OCI-LY7 (cell line): ENCODE measurements at regions not wholly inside any gene's neighbourhood (a gene's known extent, or its start where the extent isn't known, plus 50 kb on each side); places are given as distances from the start of the nearest gene placed in this dataset.

Source experiments
- BruUV-seq: library from RNA; stranded (reverse); fragments of 400-500 nt; replicated peaks from 2 replicates; lab custom pipeline; 2021; lab: Mats Ljungman, UMichigan
- CTCF ChIA-PET: fragments of 300-600 bp; sonication (Branson Sonifier 250); formaldehyde crosslinking; loops from one replicate; lab custom pipeline; 2022; ENCODE audit warnings: antibody characterized with exemption; ENCODE audit not compliant: unreplicated experiment; lab: Charles Lee
- POLR2A ChIA-PET: fragments of 300-600 bp; sonication (Branson Sonifier 250); formaldehyde crosslinking; loops from one replicate; lab custom pipeline; 2022; ENCODE audit warnings: antibody characterized with exemption; lab: Charles Lee
- DNase-seq: peaks from one replicate; pipeline ENCODE4 v3.0.0-alpha.2; 2015; ENCODE audit warnings: low spot score
- H2AFZ ChIP-seq: fragments of 200-600 bp; sonication (generic), shearing (Covaris generic); 2 replicates; pipeline ENCODE4 v1.6.1; 2014; ENCODE audit warnings: mild to moderate bottlenecking, antibody characterized with exemption, low read length, moderate library complexity
- H3K27ac ChIP-seq: fragments of 200-600 bp; sonication (generic); 2 replicates; pipeline ENCODE4 v1.5.1; 2014; ENCODE audit warnings: mixed run types, low read depth, mild to moderate bottlenecking, moderate library complexity, low read length, inconsistent platforms; ENCODE audit not compliant: poor library complexity, severe bottlenecking
- H3K36me3 ChIP-seq: fragments of 200-600 bp; sonication (generic); 2 replicates; pipeline ENCODE4 v1.6.1; 2014; ENCODE audit warnings: mild to moderate bottlenecking, antibody characterized with exemption, low read length, moderate library complexity, mixed read lengths; ENCODE audit not compliant: insufficient read depth
- H3K4me1 ChIP-seq: fragments of 200-600 bp; sonication (generic); 2 replicates; pipeline ENCODE4 v1.5.1; 2014; ENCODE audit warnings: mild to moderate bottlenecking, low read length; ENCODE audit not compliant: insufficient read depth, poor library complexity, severe bottlenecking
- H3K4me2 ChIP-seq: fragments of 200-600 bp; sonication (generic); 2 replicates; pipeline ENCODE4 v1.6.1; 2014; ENCODE audit warnings: mild to moderate bottlenecking, low read length
- H3K4me3 ChIP-seq: fragments of 200-600 bp; sonication (generic); 2 replicates; pipeline ENCODE4 v1.5.1; 2014; ENCODE audit warnings: mild to moderate bottlenecking, low read depth, low read length; ENCODE audit not compliant: poor library complexity, severe bottlenecking
- H3K79me2 ChIP-seq: fragments of 200-600 bp; sonication (generic); 2 replicates; pipeline ENCODE4 v1.6.1; 2016; ENCODE audit warnings: low read depth, mild to moderate bottlenecking, low read length, moderate library complexity, mixed read lengths; ENCODE audit not compliant: insufficient read depth
- H3K9me2 ChIP-seq: fragments of 200-600 bp; sonication (generic); 2 replicates; pipeline ENCODE4 v1.6.1; 2016; ENCODE audit warnings: mild to moderate bottlenecking, low read length, mixed read lengths; ENCODE audit not compliant: insufficient read depth
- H3K9me3 ChIP-seq: fragments of 200-600 bp; sonication (generic); 2 replicates; pipeline ENCODE4 v1.6.1; 2014; ENCODE audit warnings: mild to moderate bottlenecking, mixed run types, low read length, mixed read lengths
- H4K20me1 ChIP-seq: fragments of 200-600 bp; sonication (generic); 2 replicates; pipeline ENCODE4 v1.6.1; 2014; ENCODE audit warnings: mild to moderate bottlenecking, antibody characterized with exemption, low read length, moderate library complexity, mixed read lengths; ENCODE audit not compliant: insufficient read depth
- EZH2phosphoT487 ChIP-seq: fragments of 200-600 bp; sonication (generic); IDR thresholded peaks from 2 replicates; pipeline ENCODE4 v1.6.1; 2018; ENCODE audit warnings: low read depth, borderline replicate concordance, mild to moderate bottlenecking, mixed run types, antibody characterized with exemption, low read length, moderate library complexity, mixed read lengths
- intact Hi-C: fragments of 100-400 bp; cut with micrococcal nuclease; formaldehyde crosslinking; loops from one replicate; pipeline ENCODE4 v1.10.0; 2022; ENCODE audit not compliant: unreplicated experiment
- TF ChIP-seq, protein P1 (sequence below): fragments of 200-600 bp; sonication (generic); conservative IDR thresholded peaks from 2 replicates; pipeline ENCODE4 v1.5.1; 2014; ENCODE audit warnings: mild to moderate bottlenecking, antibody characterized with exemption, low read length, moderate library complexity, mixed read lengths

DNA sequence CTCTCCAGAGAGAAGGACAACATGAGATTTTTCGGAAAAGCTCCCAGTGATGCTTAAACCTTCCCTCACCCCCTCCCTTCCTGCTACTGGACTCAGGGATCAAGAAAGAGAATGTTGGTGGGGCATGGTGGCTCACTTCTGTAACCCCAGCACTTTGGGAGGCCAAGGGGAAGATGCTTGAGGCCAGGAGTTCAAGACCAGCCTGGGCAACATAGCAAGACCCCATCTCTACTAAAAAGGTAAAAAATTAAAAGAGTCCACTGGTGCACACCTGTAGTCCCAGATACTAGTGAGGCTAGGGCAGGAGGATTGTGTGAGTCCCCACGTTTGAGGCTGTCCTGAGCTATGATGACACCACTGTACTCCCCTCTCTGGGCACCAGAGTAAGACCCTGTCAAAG lies 162.9 kb upstream of the RAB4A start:
- Histone ChIP-seq H3K4me1 (peaks cover 39% of the 10 kb centered on the region), H3K36me3 (no peaks in the 10 kb centered on the region), H3K9me2 (no peaks in the 10 kb centered on the region), H3K79me2 (no peaks in the 10 kb centered on the region), H3K4me2 (0 out of 2 replicates have a peak overlapping the region, but pooled peaks have one; percentile 53), H3K9me3 (no peaks in the 10 kb centered on the region), H3K27ac (no peak overlapping the region), H2AFZ (no peak overlapping the region), H3K4me3 (no peak overlapping the region), H4K20me1 (no peaks in the 10 kb centered on the region)
- ChIA-PET POLR2A (no interaction called here), CTCF (no interaction called here)
- BruUV-seq: no TSS peak
- DNase-seq: no peak
- intact Hi-C loops: no loop called here
- no peak for TF ChIP-seq EZH2phosphoT487
- TF ChIP-seq, protein P1, sequence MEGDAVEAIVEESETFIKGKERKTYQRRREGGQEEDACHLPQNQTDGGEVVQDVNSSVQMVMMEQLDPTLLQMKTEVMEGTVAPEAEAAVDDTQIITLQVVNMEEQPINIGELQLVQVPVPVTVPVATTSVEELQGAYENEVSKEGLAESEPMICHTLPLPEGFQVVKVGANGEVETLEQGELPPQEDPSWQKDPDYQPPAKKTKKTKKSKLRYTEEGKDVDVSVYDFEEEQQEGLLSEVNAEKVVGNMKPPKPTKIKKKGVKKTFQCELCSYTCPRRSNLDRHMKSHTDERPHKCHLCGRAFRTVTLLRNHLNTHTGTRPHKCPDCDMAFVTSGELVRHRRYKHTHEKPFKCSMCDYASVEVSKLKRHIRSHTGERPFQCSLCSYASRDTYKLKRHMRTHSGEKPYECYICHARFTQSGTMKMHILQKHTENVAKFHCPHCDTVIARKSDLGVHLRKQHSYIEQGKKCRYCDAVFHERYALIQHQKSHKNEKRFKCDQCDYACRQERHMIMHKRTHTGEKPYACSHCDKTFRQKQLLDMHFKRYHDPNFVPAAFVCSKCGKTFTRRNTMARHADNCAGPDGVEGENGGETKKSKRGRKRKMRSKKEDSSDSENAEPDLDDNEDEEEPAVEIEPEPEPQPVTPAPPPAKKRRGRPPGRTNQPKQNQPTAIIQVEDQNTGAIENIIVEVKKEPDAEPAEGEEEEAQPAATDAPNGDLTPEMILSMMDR: no peak

DNA sequence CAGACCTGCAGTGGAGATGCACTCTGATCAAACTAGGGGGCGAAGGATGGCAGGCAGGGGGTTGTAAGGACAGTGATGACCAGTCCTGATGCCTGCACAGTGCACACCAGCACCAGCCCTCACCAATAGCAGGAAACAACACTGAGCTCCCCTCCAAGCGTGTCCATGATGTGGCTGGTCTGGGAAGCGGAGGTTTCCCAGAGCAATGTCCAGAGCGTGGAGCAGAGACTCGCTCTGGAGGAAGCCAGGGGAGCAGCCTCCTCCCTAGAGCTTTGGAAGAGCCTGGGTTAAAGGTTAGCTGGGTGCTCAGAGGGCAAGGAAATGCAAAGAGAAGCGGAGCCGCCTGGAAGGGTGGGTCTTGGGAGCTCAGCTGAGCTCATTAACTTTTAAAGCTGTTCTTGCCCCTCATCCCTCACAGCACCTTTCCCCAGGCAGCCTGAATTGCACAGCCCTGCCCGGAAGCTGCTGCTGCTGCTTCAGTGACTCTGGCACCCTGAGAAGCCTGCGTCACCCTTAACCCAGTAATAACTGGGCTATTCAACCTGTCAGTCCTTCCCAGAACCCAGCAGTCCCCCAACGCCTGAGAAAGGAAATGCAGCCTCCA lies 162.2 kb upstream of the RAB4A start:
- Histone ChIP-seq H3K36me3 (no peaks in the 10 kb centered on the region), H3K27ac (peak overlapping the region; percentile 12), H3K9me3 (no peaks in the 10 kb centered on the region), H2AFZ (peak overlapping the region; percentile 73), H3K79me2 (no peaks in the 10 kb centered on the region), H3K9me2 (no peaks in the 10 kb centered on the region), H3K4me1 (peaks cover 39% of the 10 kb centered on the region), H3K4me2 (peak overlapping the region; percentile 53), H3K4me3 (peak overlapping the region; percentile 18), H4K20me1 (no peaks in the 10 kb centered on the region)
- DNase-seq: peak; percentile 62
- POLR2A ChIA-PET: interaction anchor here (0.6 to 1.5 kb wide), 5 partner anchors 10 to 408 kb away, joined by 3 to 6 read pairs (median 4); no protein-coding TSS in a partner anchor
- CTCF ChIA-PET: no interaction called here
- intact Hi-C loops: no loop called here
- TF ChIP-seq, protein P1: no peak
- no peak for TF ChIP-seq EZH2phosphoT487
- no TSS peak for BruUV-seq

DNA sequence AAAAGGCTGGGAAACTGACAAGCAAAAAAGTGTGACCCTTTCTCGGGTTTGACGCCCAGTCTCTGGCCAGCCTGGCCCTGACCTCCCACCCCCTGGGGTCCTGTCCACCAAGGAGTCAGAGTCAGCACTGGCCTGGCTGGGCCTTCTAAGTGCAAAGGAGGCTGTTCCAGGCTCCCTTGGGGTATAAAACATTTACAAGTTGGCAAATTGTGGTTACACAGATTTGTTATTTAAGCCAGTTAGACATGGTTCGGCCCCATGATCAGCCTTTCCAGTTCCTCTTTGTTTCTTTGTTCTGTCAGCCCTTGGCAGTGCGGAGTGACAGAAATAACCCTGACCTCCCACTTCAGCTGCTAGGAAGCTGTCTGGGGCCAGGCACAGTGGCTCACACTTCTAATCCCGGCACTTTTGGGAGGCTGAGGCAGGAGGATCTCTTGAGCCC lies 161.6 kb upstream of the RAB4A start:
- peak overlapping the region; percentile 16 for H3K4me3 ChIP-seq
- DNase-seq: peak; percentile 66
- no peaks in the 10 kb centered on the region for H3K9me3 ChIP-seq
- peak overlapping the region; percentile 73; the same call in 1 of the 2 replicates for H2AFZ ChIP-seq
- POLR2A ChIA-PET: interaction anchor here (0.6 to 1.5 kb wide), 7 partner anchors 10 to 707 kb away, joined by 3 to 6 read pairs (median 3); no protein-coding TSS in a partner anchor
- no peaks in the 10 kb centered on the region for H4K20me1 ChIP-seq
- no peaks in the 10 kb centered on the region for H3K79me2 ChIP-seq
- no TSS peak for BruUV-seq
- intact Hi-C loops: no loop called here
- H3K36me3 ChIP-seq: no peaks in the 10 kb centered on the region
- H3K27ac ChIP-seq: peak overlapping the region; percentile 12
- H3K4me1 ChIP-seq: peaks cover 41% of the 10 kb centered on the region
- no peaks in the 10 kb centered on the region for H3K9me2 ChIP-seq
- no peak for TF ChIP-seq EZH2phosphoT487
- TF ChIP-seq, protein P1: no peak
- CTCF ChIA-PET: no interaction called here
- H3K4me2 ChIP-seq: peak overlapping the region; percentile 53
